LHCN-M2 (cell line): ENCODE measurements at regions not wholly inside any gene's neighbourhood (a gene's known extent, or its start where the extent isn't known, plus 50 kb on each side); places are given as distances from the start of the nearest gene placed in this dataset.
A peak's percentile ranks its signal among the peaks of the same experiment; 100 is the strongest.

Experiments
- DNase-seq: peaks from one replicate; pipeline ENCODE4 v3.0.0-alpha.2; 2012; ENCODE audit warnings: low read depth

DNA sequence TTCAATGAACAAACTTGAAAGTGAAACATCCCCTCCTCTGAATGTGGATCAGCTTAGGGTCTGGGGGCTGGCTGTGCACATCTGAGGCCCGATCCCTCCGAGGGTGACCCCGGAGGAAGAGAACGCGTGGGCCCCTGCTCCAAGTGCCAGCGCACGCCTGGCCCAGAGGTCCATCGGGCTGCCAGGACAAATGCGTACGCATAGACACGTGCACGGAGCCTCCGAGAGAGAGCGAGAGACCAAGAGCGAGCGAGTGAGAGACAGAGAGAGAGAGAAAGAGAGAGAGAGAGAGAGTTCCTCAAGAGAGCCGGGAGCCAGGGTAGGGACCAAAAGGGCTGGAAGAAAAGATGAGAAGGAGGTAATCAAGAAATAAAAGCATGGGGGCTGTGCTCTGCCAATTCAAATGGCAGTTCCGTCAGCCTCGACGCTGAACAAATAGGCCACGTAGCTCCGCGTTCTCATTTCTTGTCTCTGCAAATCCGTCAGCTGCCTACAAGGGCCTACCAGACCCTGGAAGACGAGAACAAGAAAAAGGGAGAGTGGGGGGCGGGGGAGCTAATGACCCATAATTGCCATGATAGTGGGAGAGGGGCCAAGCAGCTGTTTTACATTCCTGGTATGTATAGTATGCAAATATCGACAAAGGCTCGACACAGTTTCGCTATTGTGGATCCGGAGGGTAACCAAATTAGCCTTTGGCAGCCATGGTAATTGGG lies 435.3 kb upstream of the ZFHX3 start:
- DNase-seq, result no peak

DNA sequence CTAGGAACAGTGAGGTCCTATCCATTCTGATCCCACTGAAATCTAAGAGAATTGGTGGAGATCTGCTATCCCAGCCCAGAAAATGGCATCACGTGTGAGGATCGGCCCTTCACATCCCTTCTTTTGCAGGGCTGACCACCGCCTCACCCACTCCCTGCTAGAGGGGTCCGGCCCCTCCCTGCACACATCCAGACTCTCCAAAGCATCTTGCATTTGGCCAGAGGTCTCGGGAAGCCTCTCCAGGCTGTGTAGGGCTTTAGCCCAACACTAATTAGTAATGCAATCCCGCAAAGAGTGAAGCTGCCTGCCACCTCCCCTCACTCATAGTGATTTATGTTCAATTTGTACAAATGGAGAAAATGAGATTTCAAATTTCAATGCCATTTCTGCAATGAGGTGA lies 434.4 kb upstream of the ZFHX3 start:
- DNase-seq, result no peak

DNA sequence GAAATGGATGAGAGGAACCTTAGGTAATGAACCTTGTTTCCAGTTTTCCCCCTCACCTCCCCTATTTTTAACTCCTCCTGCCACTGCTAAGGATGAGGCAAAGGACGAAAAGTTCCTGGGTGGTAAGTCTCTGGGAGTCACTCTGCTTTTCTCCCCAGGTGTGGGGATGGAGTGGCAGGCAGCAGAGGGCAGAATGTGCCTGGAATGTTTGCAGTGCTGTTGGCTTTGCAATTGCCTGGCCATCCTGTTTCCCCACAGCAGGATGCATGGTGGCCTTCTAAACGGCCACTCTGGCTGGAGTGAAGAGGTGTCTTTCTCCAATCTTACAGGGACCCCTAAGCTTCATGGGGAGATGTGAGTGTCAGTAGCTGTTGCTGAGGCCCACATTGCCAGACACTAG lies 432.5 kb upstream of the ZFHX3 start:
- DNase-seq, result no peak

DNA sequence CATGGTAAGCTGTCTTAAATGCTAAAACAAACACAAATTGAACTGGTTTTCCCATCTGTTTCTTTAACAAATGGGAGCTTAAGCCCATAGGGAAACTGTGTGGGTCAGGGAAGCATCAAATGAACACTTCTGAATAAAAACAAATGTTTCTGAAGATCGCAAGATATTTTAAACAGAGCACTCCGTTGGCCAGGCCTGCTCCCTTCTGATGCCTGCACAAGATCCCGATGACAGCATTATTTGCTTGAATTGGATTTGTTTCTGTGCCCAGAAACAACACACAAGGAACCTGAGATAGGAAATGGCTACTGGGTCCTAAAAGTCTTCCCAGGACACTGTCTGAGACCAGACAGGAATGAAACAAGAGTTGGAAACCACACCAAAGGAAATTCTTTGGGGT lies 425.8 kb upstream of the ZFHX3 start:
- DNase-seq, result no peak

DNA sequence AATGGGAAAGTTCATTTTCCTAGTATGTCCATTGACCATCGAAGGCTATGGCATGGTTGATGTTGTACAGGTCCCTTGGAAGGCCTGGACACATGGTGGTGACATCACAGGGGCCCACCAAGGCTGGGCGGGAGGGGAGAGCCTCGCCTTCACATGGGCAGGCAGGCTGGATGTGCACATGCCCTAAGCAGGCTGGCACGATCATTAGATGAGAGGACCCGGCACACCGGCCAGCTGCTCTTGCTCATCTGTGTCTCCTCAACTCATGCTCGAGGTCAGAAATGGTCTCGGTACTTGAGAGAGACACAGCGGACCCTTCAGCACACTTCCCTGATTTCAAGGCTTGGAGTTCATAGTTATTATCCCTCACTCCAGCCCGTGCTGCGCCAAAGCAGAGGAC lies 416.9 kb upstream of the ZFHX3 start:
- DNase-seq, result no peak

DNA sequence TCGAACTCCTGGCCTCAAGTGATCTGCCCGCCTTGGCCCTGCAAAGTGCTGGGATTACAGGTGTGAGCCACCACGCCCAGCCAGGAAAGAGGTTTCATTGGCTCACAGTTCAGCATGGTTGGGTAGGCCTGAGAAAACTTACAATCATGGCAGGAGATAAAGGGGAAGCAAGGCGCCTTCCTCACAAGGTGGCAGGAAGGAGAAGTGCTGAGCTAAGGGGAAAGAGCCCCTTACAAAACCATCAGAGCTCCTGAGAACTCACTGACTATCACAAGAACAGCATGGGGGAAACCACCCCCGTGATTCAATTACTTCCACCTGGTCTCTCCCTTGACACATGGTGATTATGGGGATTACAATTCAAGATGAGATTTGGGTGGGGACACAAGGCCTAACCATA lies 411.7 kb upstream of the ZFHX3 start:
- no peak for DNase-seq

DNA sequence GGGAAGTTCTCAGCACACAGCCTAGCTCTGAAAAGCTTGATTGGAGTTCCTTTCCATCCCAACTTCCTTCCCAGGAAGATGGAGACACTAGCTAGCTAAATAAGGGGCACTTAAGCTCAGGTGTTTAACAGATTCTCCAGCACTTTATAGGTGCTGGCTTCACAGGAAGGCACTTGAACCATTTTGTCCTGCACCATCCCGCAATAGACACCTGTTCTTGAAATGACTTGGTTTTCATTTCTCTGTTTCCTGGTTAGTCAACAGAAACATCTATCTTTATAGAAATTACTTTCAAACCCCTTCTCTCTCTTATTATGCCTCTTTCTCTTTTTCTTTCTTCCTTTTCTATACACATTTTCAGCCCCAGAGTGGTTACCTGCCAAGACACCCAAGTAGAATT lies 409.9 kb upstream of the ZFHX3 start:
- DNase-seq, result no peak

DNA sequence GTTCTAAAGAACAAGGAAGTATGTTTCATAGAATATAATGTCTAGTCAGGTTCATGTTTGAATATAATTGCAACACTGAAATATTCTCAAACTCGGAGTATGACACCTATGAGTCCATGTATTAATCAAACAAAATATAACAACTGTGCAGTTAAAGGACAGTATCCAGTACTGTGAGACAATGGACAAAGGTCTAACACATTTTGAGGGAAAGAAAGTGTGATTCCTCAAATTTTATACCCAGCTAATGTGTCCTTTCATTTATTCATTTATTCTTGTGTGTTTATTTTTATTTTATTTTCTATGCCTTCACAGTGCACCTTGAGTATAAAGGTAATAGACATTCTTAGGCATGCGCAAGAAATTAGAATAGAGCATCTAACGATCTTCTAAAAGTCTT lies 401.0 kb upstream of the ZFHX3 start:
- no peak for DNase-seq

DNA sequence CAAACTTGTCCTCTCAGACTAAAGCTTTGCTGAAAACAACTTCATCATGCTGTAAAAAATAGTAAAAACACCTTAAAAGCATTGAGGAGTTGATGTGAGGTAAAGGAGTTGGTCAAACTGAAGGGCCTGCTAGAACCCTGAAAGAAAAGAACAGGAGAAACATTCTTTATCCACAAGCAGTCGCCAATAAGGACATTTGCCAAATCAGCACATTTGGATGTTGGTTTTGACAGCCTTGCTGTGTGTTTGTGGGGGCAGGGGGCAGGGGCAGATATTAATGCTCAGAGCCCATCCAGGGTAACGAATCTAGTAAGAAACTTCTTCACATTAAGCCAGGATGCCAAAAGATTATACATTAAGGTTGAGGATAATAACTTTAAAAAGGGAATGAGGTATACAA lies 399.9 kb upstream of the ZFHX3 start:
- no peak for DNase-seq

DNA sequence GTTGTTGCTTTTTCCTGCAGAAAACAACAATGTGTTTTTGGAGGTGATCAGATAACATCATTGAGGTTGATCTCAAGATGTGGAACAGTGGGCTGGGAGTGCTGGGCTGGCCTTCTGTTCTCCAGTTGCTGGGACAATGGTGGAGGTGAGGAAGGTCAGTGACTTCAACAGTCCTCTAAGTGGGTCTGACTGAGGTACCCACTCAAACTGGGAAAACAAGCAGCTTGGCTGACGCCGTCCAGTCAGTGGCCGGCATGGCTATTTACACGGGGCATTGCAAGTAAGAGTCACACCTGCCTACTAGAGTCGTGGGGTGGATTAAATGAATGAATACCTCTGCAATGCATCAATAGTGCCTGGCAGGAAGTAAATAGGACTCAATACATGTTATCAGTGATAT lies 386.7 kb upstream of the ZFHX3 start:
- DNase-seq, result no peak

DNA sequence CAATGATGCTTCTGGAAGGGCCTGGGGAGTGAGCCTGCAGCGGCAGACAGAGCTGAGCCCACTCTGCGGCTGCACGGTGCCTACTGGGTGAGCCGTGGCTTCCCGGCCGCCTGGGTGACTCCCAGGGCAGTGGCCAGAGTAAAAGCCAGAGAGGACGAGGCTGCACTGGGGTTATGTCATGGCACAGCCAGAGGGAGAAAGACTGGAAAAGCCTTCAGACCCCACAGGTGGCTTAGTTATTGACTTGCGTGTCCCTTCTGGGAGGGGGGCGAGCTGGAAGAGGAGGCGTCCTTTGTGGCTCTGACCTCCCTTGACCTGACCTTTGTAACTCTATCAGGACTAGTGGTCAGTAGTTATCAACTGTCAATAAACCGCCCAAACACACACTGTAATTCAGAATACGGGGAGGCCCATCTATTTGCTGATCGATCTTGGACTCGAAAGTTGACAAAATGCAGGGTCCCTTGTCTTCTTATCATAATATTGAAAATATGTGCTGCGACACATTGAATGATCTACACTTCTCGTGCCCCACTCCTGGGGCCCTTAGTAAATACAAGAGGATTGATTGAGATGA lies 385.9 kb upstream of the ZFHX3 start:
- DNase-seq, result no peak

DNA sequence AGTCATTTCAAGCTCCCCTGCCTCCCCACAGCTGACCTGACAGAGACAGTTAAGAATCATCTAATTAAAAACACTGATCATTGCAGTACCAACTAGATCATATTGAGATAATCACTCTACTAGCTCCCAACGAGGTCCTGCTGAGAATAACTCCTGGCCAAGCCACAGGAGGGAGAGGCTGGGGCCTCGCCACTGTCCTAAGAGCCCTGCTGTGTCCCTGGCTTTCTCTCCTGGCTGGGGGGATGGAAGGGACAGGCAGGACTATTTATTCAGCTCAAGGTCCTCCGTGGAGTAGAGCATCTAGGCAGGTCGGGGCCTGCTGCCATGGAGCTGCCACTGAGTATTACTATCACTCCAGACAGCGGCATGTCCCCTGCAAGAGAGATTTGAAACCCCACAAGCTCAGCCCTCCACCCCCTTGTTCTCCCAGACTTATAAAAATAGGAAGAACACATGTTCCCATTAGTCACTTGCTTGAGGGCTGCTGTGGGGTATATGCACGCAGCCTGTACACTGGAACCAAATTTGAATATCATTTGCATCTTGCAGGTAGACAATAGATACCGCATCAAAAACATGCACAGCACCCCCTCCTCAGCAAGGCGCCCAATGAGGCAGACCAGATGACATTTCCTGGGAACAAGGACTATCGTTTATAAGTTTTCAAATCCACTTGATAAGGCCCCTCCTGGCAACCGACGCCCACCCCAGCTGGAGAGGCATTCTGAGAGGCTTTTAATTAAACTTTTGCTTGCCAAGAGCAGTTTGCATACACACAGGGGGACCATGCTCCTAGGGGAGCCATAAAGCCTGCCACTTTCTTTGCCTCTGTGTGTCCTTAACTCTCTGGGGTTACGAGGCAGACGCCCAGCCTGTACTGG lies 385.2 kb upstream of the ZFHX3 start:
- no peak for DNase-seq

DNA sequence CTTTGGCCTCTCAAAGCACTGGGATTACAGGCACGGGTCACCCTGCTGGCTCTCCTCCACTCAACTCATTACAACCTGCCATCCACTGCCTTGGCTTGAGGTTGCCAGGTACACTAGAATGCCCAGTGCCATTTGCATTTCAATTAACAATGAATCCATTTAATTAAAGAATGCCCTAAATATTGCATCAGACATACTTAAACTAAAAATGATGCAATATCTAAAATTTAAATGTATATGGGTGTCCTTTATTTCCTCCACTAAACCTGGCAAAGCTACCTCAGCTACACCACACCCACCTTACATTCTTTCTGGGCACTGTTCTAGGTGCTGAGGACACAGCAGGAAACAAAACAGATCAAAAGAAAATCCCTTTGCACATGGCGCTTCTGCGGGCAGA lies 382.2 kb upstream of the ZFHX3 start:
- no peak for DNase-seq

DNA sequence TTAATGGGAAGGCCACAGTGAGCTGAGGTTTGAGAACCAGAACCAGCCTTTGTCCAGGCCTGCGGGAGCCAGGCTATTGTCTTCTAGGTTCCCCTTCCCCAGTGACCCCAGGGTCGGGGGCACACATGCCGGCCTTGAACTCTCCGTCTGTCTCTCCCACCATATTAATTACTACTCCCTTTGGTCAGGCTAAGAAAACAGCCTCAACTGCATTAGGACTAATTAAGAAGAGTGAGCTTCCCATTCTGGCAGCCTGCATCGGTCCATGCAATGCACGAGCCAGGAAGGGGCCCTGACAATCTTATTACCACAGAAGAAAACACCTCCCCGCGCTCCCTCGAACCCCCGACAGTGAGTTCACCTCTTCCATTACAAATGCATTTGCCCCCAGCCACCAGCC lies 380.2 kb upstream of the ZFHX3 start:
- no peak for DNase-seq

DNA sequence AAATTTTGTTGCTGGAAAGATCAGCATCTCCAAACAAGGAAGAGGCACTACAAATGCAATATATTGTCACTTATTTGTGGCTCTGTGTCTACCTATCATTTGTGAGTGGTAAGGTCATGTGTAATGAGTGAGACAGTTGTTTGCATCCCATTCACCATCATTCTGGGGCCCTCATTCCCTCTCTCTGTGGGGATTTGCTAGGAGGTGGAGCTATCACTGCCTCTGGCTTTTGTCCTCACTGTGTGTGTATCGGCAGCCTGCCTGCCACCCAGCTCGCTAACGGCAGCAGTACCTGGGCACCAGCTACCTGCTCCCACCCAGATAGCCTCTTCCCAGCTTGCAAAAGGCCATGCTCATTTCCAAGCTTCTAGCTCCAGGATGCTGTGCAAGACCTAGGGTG lies 379.2 kb upstream of the ZFHX3 start:
- DNase-seq, result no peak

DNA sequence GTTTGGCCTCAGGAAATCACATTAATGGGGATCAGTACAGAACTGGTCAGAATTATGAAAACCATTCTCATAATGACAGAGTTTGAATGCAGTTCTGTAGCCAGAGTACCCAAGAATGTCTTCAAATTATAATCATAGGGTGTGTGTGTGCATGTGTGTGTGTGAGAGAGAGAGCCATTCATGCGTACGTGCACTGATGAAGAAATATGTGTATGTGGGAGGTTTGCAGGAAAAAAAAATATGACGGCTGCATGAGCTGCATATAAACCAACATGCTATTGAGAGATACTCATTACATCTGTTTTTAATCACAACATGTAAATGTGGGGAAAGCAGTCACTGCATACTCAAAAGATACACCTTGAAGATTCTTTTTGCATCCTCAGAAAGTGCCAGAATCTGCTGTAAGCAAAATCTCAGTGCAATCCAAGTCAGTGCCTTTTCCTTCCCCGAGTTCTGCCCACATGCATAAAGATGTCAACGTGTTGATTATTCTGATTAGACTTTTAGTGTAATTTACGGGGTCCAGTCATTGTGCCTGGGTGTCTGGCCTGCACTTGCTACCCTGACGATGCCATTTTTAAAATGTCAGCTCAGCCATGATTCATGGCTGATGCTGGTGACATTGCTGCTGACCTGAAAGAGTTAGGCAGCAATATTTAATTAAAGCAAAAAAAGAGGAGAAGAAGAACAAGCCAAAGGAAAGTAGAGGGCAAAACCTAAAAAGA lies 378.7 kb upstream of the ZFHX3 start:
- DNase-seq, result no peak

DNA sequence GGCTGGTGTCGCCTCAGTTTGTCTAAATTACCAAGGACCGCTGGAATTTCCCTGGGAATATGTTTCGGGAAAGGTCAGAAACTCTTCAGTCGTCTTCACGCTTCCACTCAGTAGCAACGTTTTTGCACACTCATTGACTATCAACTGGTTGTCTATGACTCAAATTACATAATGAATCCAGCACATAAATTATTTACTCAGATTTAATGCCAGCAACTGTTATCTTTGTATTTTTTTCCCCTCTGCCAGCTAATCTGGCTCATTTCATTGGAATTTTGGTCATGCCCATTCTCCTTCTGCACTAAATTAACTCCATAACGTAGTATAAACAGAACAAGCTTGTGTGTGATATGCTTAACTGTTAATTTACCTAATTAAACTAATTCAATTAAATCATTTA lies 372.7 kb upstream of the ZFHX3 start:
- DNase-seq, result peak; percentile 3

DNA sequence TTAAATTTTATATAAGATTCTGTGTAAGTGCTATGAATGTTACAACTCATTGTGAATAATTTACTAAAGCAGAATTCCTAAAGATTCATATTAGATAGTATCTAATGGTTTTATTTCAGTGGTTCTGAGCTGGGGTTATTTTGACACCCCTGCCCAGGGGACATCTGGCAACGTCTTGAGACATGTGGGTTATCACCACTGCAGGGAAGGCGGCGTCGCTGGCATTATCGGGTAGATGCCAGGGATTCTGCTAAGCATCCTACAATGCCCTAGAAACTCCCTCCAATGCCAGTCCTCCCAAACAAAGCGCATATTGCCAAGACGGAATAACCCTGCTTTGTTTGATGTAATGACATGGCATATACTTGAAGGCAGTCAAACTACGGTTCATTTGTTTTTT lies 372.3 kb upstream of the ZFHX3 start:
- DNase-seq, result no peak

DNA sequence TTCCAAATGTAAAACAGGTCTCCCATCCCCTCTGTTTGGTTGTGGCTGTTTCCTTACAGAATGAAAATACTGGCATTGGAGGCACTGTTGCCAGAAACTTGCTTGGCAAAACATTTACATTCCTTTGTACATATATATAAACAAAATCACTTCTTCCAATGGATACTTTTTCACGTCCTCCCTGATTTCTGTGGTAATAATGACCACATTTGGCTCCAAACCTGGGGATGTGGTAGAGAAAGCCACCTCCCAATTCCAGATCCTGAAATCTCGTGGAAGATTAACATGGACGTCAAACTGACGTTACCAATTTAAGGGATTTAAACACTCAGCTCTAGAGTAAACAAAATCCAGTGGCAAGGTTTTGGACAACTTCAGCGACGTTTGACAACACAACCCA lies 370.8 kb upstream of the ZFHX3 start:
- DNase-seq, result no peak

DNA sequence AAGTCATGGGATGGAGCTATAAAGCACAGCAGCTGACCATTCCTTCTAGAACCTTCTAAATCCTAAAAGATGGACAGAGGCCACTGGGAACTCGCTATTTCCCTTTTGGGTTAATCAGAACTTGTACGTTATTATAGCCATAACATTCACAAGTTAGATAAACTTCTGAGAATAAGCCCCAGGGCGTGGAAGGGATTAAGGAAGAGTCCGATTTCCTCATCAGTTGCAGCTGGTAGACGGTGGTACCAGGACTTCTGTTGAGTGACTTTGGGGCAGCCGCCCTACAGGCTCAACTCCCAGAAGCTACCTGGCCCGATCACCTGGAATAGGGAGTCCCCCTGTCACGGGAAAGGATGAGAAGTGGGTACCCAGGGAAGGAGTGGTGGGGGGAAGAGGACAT lies 370.1 kb upstream of the ZFHX3 start:
- DNase-seq, result no peak

DNA sequence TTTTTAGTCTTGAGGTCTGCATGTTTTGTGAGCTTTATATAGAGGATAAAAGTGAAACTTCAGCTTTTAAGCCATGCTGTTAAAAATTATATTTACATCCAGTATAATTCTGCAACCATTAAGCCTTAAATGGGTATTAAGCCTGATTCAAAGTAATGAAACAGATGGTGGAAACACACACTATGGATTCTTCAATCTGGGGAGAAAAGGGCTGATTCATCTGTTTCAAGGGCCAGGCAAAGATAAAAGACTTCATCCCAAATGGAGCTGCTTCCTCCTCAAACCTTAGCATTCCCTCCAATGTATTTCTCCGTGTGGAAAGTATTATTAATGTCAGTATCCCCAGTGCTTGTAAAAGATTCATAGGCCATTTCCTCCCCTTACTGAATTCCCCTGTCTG lies 367.4 kb upstream of the ZFHX3 start:
- no peak for DNase-seq

DNA sequence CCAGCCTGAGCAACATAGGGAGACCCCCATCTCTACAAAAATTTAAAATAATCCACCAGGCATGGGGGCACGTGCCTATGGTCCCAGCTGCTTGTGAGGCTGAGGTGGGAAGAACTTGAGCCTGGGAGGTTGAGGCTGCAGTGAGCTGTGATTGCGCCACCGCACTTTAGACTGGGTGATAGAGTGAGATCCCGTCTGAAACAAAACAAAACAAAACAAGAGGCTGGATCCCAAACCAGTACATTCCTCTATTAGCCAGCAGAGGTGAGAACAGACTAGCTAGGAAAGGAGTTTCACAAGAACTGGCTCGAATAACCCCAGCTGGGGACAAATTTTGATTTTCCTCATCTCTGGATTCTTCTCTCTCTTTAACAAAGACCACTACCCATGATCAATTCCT lies 366.7 kb upstream of the ZFHX3 start:
- no peak for DNase-seq
